Cardiac muscle cell (in vitro differentiated cells and primary cell): ENCODE measurements at regions not wholly inside any gene's neighbourhood (a gene's known extent, or its start where the extent isn't known, plus 50 kb on each side); places are given as distances from the start of the nearest gene placed in this dataset.

Experiments
- DNase-seq, 2 donors: peaks; one replicate each; pipeline versions ENCODE4 v3.0.0 to v3.0.0-alpha.2; 2010 to 2017; ENCODE audit warnings: low read depth in 1 of 2, low spot score in 1 of 2
- H3K27ac ChIP-seq: fragments of 200-600 bp; sonication (generic); 2 replicates; pipeline ENCODE4 v1.5.1; 2016
- H3K27me3 ChIP-seq: fragments of 200-600 bp; sonication (generic); 2 replicates; pipeline ENCODE4 v1.6.0; 2016; ENCODE audit warnings: control low read depth
- H3K36me3 ChIP-seq: fragments of 200-600 bp; sonication (generic); 2 replicates; pipeline ENCODE4 v1.5.1; 2016; ENCODE audit warnings: control low read depth
- H3K4me1 ChIP-seq: fragments of 200-600 bp; sonication (generic); 2 replicates; pipeline ENCODE4 v1.8.1; 2017; ENCODE audit warnings: low read depth, mild to moderate bottlenecking, mixed run types
- H3K4me3 ChIP-seq: fragments of 200-600 bp; sonication (generic); 2 replicates; pipeline ENCODE4 v1.5.1; 2016; ENCODE audit warnings: mild to moderate bottlenecking
- H3K9me3 ChIP-seq: fragments of 200-600 bp; sonication (generic); 2 replicates; pipeline ENCODE4 v1.5.1; 2017; ENCODE audit warnings: low read depth, mild to moderate bottlenecking, control low read depth
- TF ChIP-seq, protein P1 (sequence below): IDR thresholded peaks from 2 replicates; pipeline ENCODE4 v1.5.1; 2012; ENCODE audit warnings: low read depth, mild to moderate bottlenecking, low read length

- TF ChIP-seq, protein P1, sequence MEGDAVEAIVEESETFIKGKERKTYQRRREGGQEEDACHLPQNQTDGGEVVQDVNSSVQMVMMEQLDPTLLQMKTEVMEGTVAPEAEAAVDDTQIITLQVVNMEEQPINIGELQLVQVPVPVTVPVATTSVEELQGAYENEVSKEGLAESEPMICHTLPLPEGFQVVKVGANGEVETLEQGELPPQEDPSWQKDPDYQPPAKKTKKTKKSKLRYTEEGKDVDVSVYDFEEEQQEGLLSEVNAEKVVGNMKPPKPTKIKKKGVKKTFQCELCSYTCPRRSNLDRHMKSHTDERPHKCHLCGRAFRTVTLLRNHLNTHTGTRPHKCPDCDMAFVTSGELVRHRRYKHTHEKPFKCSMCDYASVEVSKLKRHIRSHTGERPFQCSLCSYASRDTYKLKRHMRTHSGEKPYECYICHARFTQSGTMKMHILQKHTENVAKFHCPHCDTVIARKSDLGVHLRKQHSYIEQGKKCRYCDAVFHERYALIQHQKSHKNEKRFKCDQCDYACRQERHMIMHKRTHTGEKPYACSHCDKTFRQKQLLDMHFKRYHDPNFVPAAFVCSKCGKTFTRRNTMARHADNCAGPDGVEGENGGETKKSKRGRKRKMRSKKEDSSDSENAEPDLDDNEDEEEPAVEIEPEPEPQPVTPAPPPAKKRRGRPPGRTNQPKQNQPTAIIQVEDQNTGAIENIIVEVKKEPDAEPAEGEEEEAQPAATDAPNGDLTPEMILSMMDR, result no peak
- Histone ChIP-seq H3K9me3 (no peaks in the 10 kb centered on the region), H3K4me3 (no peak overlapping the region), H3K27ac (no peak overlapping the region), H3K4me1 (no peaks in the 10 kb centered on the region), H3K27me3 (no peaks in the 10 kb centered on the region), H3K36me3 (no peaks in the 10 kb centered on the region)
- no peak for DNase-seq
These were observed 108.8 kb upstream of the ZP4 start for GRCh38 chr1:237999426-238000052.

- Histone ChIP-seq H3K27me3 (no peaks in the 10 kb centered on the region), H3K4me1 (no peaks in the 10 kb centered on the region), H3K27ac (no peak overlapping the region), H3K36me3 (no peaks in the 10 kb centered on the region), H3K4me3 (no peak overlapping the region), H3K9me3 (no peaks in the 10 kb centered on the region)
- TF ChIP-seq, protein P1, result no peak
- no peak for DNase-seq
These were observed 107.9 kb upstream of the ZP4 start for GRCh38 chr1:237998581-237998980.

DNA sequence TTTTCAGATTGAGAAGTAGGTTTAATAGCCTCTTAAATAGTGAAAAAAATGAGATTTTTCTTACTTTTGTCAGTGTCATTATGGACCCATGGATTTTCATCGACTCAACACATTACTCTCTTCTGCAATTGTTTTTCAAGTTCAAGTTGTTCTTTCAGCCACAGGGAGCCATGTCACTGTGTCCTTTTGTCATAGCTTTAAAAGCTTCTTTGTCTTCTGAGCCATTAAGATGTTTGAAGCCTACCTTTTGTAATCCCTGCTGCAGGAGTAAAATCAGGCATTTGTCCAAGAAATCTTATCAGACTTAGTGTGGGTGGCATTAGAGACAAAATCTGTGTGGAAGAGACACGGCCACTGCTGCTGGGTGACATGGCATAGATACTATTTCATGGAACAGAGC, 92.8 kb upstream of the ZP4 start:
- DNase-seq, result no peak
- H3K27me3 ChIP-seq, result no peaks in the 10 kb centered on the region
- no peak overlapping the region for H3K27ac ChIP-seq
- TF ChIP-seq, protein P1, result no peak
- H3K4me3 ChIP-seq, result no peak overlapping the region
- no peaks in the 10 kb centered on the region for H3K9me3 ChIP-seq
- no peaks in the 10 kb centered on the region for H3K4me1 ChIP-seq
- no peaks in the 10 kb centered on the region for H3K36me3 ChIP-seq

DNA sequence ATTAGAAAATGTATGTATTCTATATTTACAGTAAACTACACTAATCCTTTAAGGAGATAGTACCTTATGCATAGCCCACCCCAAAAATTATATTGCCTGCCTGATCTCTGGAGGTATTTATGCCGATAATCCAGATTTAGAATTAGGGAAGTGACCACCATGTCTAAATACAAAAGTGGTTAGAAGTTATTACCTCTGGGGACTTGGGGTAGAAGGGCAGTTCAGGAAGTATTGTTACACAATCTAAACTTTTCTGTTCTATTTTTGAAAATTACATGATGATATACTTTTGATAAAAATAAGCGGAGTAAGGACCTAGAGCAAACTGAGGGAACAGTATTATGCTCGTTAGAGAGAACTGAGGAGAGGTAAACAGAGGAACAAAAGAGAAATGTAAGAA, 90.5 kb upstream of the ZP4 start:
- no peak for DNase-seq
- Histone ChIP-seq H3K36me3 (no peaks in the 10 kb centered on the region), H3K9me3 (no peaks in the 10 kb centered on the region), H3K4me3 (no peak overlapping the region), H3K4me1 (no peaks in the 10 kb centered on the region), H3K27me3 (no peaks in the 10 kb centered on the region), H3K27ac (no peak overlapping the region)
- TF ChIP-seq, protein P1, result no peak

DNA sequence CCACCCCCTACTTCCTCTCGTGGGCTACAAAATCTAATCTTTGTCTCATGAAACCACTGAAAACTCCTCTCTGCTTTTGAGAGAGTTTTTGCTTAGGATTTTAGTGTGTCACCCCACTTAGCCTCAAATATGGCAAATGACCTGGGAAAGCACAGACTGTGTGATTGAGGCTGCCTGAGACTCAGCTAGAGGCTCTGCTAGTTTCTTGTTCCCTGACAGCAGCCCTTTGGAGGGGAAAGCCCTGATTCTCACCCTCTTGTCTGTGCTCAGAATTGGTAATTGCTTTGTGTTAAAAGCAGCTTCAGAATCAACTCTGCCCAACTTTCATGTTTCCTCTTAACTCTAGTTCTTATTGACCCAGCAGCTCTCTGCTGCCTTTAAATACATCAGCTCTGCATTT, 85.6 kb upstream of the ZP4 start:
- no peak overlapping the region for H3K4me3 ChIP-seq
- no peak overlapping the region for H3K27ac ChIP-seq
- H3K27me3 ChIP-seq, result no peaks in the 10 kb centered on the region
- TF ChIP-seq, protein P1, result no peak
- no peaks in the 10 kb centered on the region for H3K4me1 ChIP-seq
- H3K9me3 ChIP-seq, result no peaks in the 10 kb centered on the region
- H3K36me3 ChIP-seq, result no peaks in the 10 kb centered on the region
- DNase-seq, result no peak
